ENCODE measurements at regions not wholly inside any gene's neighbourhood (a gene's known extent, or its start where the extent isn't known, plus 50 kb on each side); places are given as distances from the start of the nearest gene placed in this dataset.

- no peaks in the 10 kb centered on the region for H3K9me3 Mint-ChIP-seq
These were observed 60.0 kb upstream of the FGGY start for GRCh38 chr1:59236721-59237545.

DNA sequence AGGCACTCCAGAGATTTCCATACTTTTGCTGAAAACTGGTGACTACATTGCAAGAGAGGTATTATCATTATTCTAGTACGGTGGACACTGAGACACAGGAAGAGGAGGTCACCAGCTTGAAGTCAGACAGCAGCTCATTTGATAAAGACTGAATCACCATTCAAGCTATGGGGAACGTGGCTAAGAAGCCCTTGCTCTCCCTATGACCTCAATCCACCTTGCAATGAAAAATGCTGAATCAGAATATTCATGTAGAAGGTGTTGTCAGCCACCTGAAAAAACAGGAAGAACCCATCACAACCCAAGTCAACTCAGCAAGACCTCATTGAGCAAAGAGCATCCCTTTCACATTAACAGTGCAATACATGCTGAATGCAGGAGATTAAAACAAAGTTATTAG is 59.0 kb upstream of the FGGY start:
- peaks cover 8% of the 10 kb centered on the region for H3K27me3 Mint-ChIP-seq
- no peaks in the 10 kb centered on the region for H3K4me1 Mint-ChIP-seq
- no peak overlapping the region for H3K4me3 Mint-ChIP-seq
- no peak for ATAC-seq
- no peak overlapping the region for H3K27ac Mint-ChIP-seq
- no peak for DNase-seq
- H3K9me3 Mint-ChIP-seq = no peaks in the 10 kb centered on the region

More at GRCh38 chr1:59236721-59237545, 60.0 kb upstream of the FGGY start:
- DNase-seq = no peak
- ATAC-seq = no peak
- Mint-ChIP-seq H3K4me3 (no peak overlapping the region), H3K4me1 (no peaks in the 10 kb centered on the region), H3K27ac (no peak overlapping the region), H3K27me3 (peaks cover 8% of the 10 kb centered on the region)

DNA sequence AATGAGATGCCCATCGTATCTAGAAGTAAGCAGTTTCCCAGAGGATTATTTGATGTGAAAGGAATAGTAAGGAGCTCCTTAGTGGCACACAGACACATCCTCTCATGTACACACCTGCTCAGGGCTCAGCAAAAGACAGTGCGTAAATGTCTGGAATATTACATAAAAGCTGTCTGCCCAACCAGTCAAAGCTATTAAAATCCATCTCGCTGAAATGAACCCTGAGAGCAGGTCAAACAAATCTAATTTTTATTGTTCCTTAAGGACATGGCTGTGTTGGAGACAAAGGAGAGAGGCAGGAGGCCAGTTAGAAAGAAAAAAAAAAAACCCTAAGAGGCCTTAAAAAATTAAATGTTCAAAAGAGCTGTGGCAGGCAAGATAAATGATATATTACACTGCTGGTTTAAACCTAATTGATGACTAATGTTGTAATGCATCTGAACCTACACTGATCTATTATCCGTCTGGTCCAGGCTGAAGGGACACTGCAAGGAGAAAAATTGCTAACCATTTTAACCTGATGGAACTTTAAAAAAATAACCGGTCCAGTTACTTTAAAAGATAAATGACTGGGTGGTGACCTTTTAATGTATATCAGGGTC is 58.5 kb upstream of the FGGY start:
- Mint-ChIP-seq H3K4me3 (no peak overlapping the region), H3K27me3 (peaks cover 8% of the 10 kb centered on the region), H3K4me1 (no peaks in the 10 kb centered on the region), H3K9me3 (peaks cover 0 to under 1% of the 10 kb centered on the region in 2 donors), H3K27ac (no peak overlapping the region)
- DNase-seq (no peak), ATAC-seq (no peak)

- Mint-ChIP-seq H3K27me3 (peaks cover 8% of the 10 kb centered on the region), H3K9me3 (peaks cover 0 to 4% of the 10 kb centered on the region in 2 donors), H3K4me3 (no peak overlapping the region), H3K27ac (no peak overlapping the region), H3K4me1 (no peaks in the 10 kb centered on the region)
- no peak for ATAC-seq
- no peak for DNase-seq
These were observed 57.9 kb upstream of the FGGY start for GRCh38 chr1:59238993-59239392.

DNA sequence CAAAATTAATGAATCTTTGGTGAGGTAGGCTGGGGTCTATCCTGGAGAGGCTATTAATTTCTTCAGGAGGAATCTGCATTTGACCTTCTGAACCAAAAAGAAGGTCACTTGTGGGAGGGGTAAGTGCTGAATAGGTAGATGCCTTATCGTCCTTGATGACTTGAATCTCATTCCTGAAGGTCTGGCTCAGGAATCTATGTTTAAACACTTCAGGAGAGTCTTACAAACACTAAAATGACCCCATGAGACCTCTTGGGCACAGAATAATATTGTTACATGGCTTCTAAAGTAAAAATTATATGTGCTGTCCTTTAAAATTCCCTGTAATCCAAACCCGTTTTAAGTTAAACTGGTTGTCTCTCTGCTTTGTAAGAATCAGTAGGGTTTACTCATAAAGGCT is 55.0 kb upstream of the FGGY start:
- H3K4me1 Mint-ChIP-seq = no peaks in the 10 kb centered on the region
- ATAC-seq (no peak), DNase-seq (no peak)
- peaks cover 5% of the 10 kb centered on the region for H3K27me3 Mint-ChIP-seq
- H3K9me3 Mint-ChIP-seq = peaks cover 17% of the 10 kb centered on the region in 2 donors
- no peak overlapping the region for H3K4me3 Mint-ChIP-seq
- H3K27ac Mint-ChIP-seq = no peak overlapping the region

DNA sequence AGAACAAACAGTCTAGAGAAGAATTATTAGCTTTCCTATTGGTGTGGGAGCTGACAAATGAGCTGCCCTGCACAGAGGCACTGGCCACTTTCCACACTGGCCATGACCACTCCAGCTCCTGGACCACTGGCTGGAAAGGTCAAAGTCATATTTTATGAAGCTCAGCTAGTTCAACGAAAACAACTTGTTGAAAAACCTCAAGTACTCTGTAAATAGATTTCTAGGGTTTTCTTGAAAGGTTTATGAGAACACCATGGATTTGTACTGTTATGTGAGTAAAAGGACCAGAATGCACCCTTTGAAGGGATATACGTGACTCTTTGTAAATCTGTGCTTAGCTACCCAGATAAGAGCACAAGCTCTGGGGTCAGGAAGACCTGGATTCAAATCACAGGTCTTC is 54.5 kb upstream of the FGGY start:
- no peak for DNase-seq
- ATAC-seq = no peak
- Mint-ChIP-seq H3K27ac (no peak overlapping the region), H3K4me3 (no peak overlapping the region), H3K27me3 (peaks cover under 1% of the 10 kb centered on the region), H3K4me1 (no peaks in the 10 kb centered on the region), H3K9me3 (peaks cover 17% of the 10 kb centered on the region in 2 donors)

- H3K4me1 Mint-ChIP-seq = no peaks in the 10 kb centered on the region
- no peak overlapping the region for H3K4me3 Mint-ChIP-seq
- DNase-seq (no peak), ATAC-seq (no peak)
- no peaks in the 10 kb centered on the region for H3K27me3 Mint-ChIP-seq
- H3K9me3 Mint-ChIP-seq = peaks cover 17% of the 10 kb centered on the region in 2 donors
- no peak overlapping the region for H3K27ac Mint-ChIP-seq
These were observed 53.3 kb upstream of the FGGY start for GRCh38 chr1:59243550-59243949.

DNA sequence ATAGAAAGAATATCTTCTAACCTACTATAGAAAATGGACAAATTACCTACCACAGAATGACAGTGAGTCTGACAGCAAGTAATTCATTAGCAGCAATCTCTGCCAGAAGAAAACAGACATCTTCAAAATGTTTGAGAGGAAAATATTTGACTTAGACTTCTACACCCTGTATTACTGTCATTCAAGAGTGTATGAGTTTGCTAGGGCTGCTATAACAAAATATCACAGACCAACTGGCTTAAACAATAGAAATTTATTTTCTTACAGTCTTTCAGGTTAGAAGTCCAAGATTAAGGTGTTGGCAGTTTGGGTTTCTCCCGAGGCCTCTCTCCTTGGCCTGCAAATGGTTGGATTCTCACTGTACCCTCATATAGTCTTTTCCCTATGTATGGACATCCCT is 52.9 kb upstream of the FGGY start:
- H3K27ac Mint-ChIP-seq = no peak overlapping the region

GRCh38 chr1:59244891-59245290 is 52.0 kb upstream of the FGGY start:
- ATAC-seq = no peak
- Mint-ChIP-seq H3K4me1 (no peaks in the 10 kb centered on the region), H3K4me3 (no peak overlapping the region), H3K27me3 (no peaks in the 10 kb centered on the region), H3K27ac (no peak overlapping the region), H3K9me3 (peaks cover 17% of the 10 kb centered on the region in 2 donors)
- DNase-seq = no peak

More for the DNA sequence above, 52.9 kb upstream of the FGGY start:
- ATAC-seq (no peak), DNase-seq (no peak)
- H3K4me3 Mint-ChIP-seq = no peak overlapping the region
- no peaks in the 10 kb centered on the region for H3K4me1 Mint-ChIP-seq
- peaks cover 17% of the 10 kb centered on the region in 2 donors for H3K9me3 Mint-ChIP-seq
- H3K27me3 Mint-ChIP-seq = no peaks in the 10 kb centered on the region
